ENCODE measurements at regions not wholly inside any gene's neighbourhood (a gene's known extent, or its start where the extent isn't known, plus 50 kb on each side); places are given as distances from the start of the nearest gene placed in this dataset.

DNA sequence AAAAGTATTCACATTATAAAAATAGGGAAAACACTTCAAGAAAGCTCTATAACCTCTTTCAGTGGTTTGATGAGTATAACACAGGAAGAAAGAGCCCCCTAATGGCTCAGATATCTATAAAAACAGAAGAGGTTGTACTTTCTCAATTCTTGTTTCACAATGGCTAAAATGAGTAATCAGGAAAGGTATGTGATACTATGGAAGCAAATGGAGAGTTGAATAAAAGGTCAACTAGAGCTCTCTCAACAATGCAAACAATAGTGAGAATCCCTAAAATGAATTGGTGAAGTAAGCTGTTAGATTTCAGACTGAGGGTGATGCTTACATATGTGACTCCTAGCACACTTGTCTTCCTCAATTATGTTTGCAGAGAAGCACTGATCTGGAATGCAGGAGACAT, 584.6 kb upstream of the CDH18 start:
- ChIA-PET CTCF (ENCODE audit: low intra/inter-chr PET ratio, low total read pairs) (no interaction called here), POLR2A (no interaction called here)
- no TSS peak for BruUV-seq (replicated peaks)
- intact Hi-C loops (cut with micrococcal nuclease; ENCODE audit: unreplicated experiment) (no loop called here), in situ Hi-C loops (cut with HindIII; ENCODE audit: extremely low pct_ligation_motif_present, low pct_unique_long_range_greater_than_20kb) (no loop called here)
- TF ChIP-seq ZSCAN31 (CRISPR knock-in tag; IDR thresholded peaks at IDR 0.05; ENCODE audit: low read depth) (no peak), NR3C1 (CRISPR knock-in tag; IDR thresholded peaks at IDR 0.05) (no peak), RARA (CRISPR knock-in tag; IDR thresholded peaks at IDR 0.05) (no peak), ZNF12 (CRISPR knock-in tag; IDR thresholded peaks at IDR 0.05) (no peak), HOXA5 (CRISPR knock-in tag; IDR thresholded peaks at IDR 0.05) (no peak), ATF7 (IDR thresholded peaks at IDR 0.05) (no peak), ATF7 (CRISPR knock-in tag; IDR thresholded peaks at IDR 0.05) (no peak), RFX3 (CRISPR knock-in tag; IDR thresholded peaks at IDR 0.05) (no peak), ZNF430 (CRISPR knock-in tag; IDR thresholded peaks at IDR 0.05) (no peak), NFYC (CRISPR knock-in tag; IDR thresholded peaks at IDR 0.05) (no peak), ZNF451 (CRISPR knock-in tag; IDR thresholded peaks at IDR 0.05) (no peak), ZNF879 (CRISPR knock-in tag; IDR thresholded peaks at IDR 0.05) (no peak), CBX1 (IDR thresholded peaks at IDR 0.05; ENCODE audit: low read depth) (no peak), JUN (CRISPR knock-in tag; IDR thresholded peaks at IDR 0.05) (no peak), ZNF337 (CRISPR knock-in tag; IDR thresholded peaks at IDR 0.05; ENCODE audit: borderline replicate concordance, low read depth) (no peak), ZNF343 (CRISPR knock-in tag; IDR thresholded peaks at IDR 0.05) (no peak), ZNF788 (CRISPR knock-in tag; IDR thresholded peaks at IDR 0.05; ENCODE audit: borderline replicate concordance) (no peak), KDM6A (CRISPR knock-in tag; IDR thresholded peaks at IDR 0.05; ENCODE audit: low read depth) (no peak), TCF7 (IDR thresholded peaks at IDR 0.05; ENCODE audit: low read depth) (no peak)
- Histone ChIP-seq H4K20me1 (ENCODE audit: insufficient read depth, low read length) (no peaks in the 10 kb centered on the region), H3K4me1 (ENCODE audit: insufficient read depth, low read length) (no peaks in the 10 kb centered on the region), H3K27me3 (ENCODE audit: control insufficient read depth in 1 of 2, insufficient read depth in 2 of 2, low read length in 2 of 2) (no peaks in the 10 kb centered on the region), H3K36me3 (replicated peaks in 1 of 2; ENCODE audit: control insufficient read depth in 1 of 2, insufficient read depth in 2 of 2, low read length in 2 of 2) (no peaks in the 10 kb centered on the region), H3K4me2 (ENCODE audit: low read depth, low read length) (no peak overlapping the region), H2AFZ (ENCODE audit: low read length) (no peak overlapping the region), H3K9ac (ENCODE audit: insufficient read depth, low read depth, low read length) (no peak overlapping the region), H3K79me2 (ENCODE audit: insufficient read depth, low read length) (no peaks in the 10 kb centered on the region), H3K27ac (ENCODE audit: extremely low read length, insufficient read depth, low read length) (no peak overlapping the region), H3K4me3 (replicated peaks in 1 of 3; ENCODE audit: insufficient read depth in 1 of 3, low read depth in 2 of 3, low read length in 3 of 3) (no peak overlapping the region), H3K9me3 (ENCODE audit: low read length) (no peaks in the 10 kb centered on the region)
- no peak for DNase-seq (ENCODE audit: low spot score)
- ATAC-seq: no peak
- no peak for FAIRE-seq
